Astrocyte (in vitro differentiated cells and primary cell): ENCODE measurements at regions not wholly inside any gene's neighbourhood (a gene's known extent, or its start where the extent isn't known, plus 50 kb on each side); places are given as distances from the start of the nearest gene placed in this dataset.

Experiments used
- DNase-seq: peaks from one replicate; pipeline ENCODE4 v3.0.0-alpha.2; 2010; ENCODE audit warnings: low read depth
- FAIRE-seq: peaks from 2 replicates; lab custom pipeline; 2011; peaks lifted over from hg19 to GRCh38; lab: Jason Lieb, UNC
- H2AFZ ChIP-seq: 2 replicates; pipeline ENCODE4 v1.6.0; 2012; ENCODE audit warnings: low read depth, low read length, inconsistent platforms
- H3K27ac ChIP-seq: 2 replicates; pipeline ENCODE4 v1.5.1; 2011; ENCODE audit warnings: low read depth, low read length, inconsistent platforms
- H3K27me3 ChIP-seq: 2 replicates; pipeline ENCODE4 v1.6.0; 2011; ENCODE audit warnings: low read length, inconsistent platforms; ENCODE audit not compliant: insufficient read depth
- H3K36me3 ChIP-seq: 2 replicates; pipeline ENCODE4 v1.5.1; 2011; ENCODE audit warnings: low read length, inconsistent platforms; ENCODE audit not compliant: insufficient read depth
- H3K4me1 ChIP-seq: 2 replicates; pipeline ENCODE4 v1.5.1; 2011; ENCODE audit warnings: low read length, inconsistent platforms; ENCODE audit not compliant: insufficient read depth
- H3K4me2 ChIP-seq: 2 replicates; pipeline ENCODE4 v1.6.0; 2012; ENCODE audit warnings: low read length, inconsistent platforms
- H3K4me3 ChIP-seq: 2 replicates; pipeline ENCODE4 v1.5.1; 2011; ENCODE audit warnings: low read depth, mild to moderate bottlenecking, low read length, inconsistent platforms; ENCODE audit not compliant: insufficient read depth
- H3K79me2 ChIP-seq: 2 replicates; pipeline ENCODE4 v1.6.0; 2012; ENCODE audit warnings: mild to moderate bottlenecking, low read length, inconsistent platforms; ENCODE audit not compliant: insufficient read depth
- H3K9ac ChIP-seq: 2 replicates; pipeline ENCODE4 v1.6.0; 2012; ENCODE audit warnings: mild to moderate bottlenecking, low read length, inconsistent platforms
- H3K9me3 ChIP-seq: 2 replicates; pipeline ENCODE4 v1.5.1; 2012; ENCODE audit warnings: low read depth, mild to moderate bottlenecking, low read length, inconsistent platforms; ENCODE audit not compliant: insufficient read depth
- H4K20me1 ChIP-seq: 2 replicates; pipeline ENCODE4 v1.6.0; 2012; ENCODE audit warnings: low read length, inconsistent platforms; ENCODE audit not compliant: insufficient read depth
- H3K27ac Mint-ChIP-seq: one replicate; pipeline ENCODE4 v1.8.0; 2021; ENCODE audit warnings: mild to moderate bottlenecking, mixed read lengths; ENCODE audit not compliant: unreplicated experiment
- H3K27me3 Mint-ChIP-seq: one replicate; pipeline ENCODE4 v1.8.0; 2021; ENCODE audit warnings: low read depth, mixed read lengths; ENCODE audit not compliant: unreplicated experiment
- H3K36me3 Mint-ChIP-seq: one replicate; pipeline ENCODE4 v1.8.0; 2021; ENCODE audit warnings: low read depth, mixed read lengths; ENCODE audit not compliant: unreplicated experiment
- H3K4me1 Mint-ChIP-seq: one replicate; pipeline ENCODE4 v1.8.0; 2021; ENCODE audit warnings: low read depth, mixed read lengths; ENCODE audit not compliant: unreplicated experiment
- H3K4me3 Mint-ChIP-seq: one replicate; pipeline ENCODE4 v1.8.0; 2021; ENCODE audit warnings: mild to moderate bottlenecking, moderate library complexity, mixed read lengths; ENCODE audit not compliant: unreplicated experiment
- H3K9me3 Mint-ChIP-seq: one replicate; pipeline ENCODE4 v1.8.0; 2021; ENCODE audit warnings: mild to moderate bottlenecking, mixed read lengths; ENCODE audit not compliant: unreplicated experiment
- EZH2 ChIP-seq: IDR thresholded peaks from 2 replicates; pipeline ENCODE4 v1.6.1; 2012; ENCODE audit warnings: mild to moderate bottlenecking, low read length, inconsistent platforms; ENCODE audit not compliant: insufficient read depth
- TF ChIP-seq, protein P1 (sequence below): IDR thresholded peaks from 2 replicates; pipeline ENCODE4 v1.5.1; 2011; ENCODE audit warnings: low read depth, mild to moderate bottlenecking, inconsistent platforms, low read length, moderate library complexity; ENCODE audit not compliant: insufficient read depth

DNA sequence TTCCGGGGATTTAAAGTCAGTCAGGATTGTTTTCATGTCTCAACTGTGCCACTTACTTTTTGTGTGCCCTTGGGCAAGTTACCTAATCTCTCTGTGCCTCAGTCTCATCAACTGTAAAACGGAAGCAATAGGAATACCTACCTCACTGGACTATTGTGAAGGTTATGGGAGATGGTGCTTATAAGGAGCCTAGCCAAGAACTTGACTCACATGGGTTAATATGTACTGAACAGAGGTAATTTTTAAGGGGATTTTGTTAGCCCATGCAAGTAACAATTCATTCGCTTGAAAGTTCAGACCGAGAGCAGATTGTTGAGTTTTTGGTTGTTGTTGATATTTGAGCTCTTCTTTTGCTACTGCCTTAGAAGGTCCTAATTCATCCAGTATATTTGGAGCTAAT lies 202.9 kb downstream of the ZNF365 start:
- H3K79me2 ChIP-seq = no peaks in the 10 kb centered on the region
- peaks cover 20% of the 10 kb centered on the region for H3K4me1 ChIP-seq
- no peak for TF ChIP-seq EZH2
- TF ChIP-seq, protein P1, sequence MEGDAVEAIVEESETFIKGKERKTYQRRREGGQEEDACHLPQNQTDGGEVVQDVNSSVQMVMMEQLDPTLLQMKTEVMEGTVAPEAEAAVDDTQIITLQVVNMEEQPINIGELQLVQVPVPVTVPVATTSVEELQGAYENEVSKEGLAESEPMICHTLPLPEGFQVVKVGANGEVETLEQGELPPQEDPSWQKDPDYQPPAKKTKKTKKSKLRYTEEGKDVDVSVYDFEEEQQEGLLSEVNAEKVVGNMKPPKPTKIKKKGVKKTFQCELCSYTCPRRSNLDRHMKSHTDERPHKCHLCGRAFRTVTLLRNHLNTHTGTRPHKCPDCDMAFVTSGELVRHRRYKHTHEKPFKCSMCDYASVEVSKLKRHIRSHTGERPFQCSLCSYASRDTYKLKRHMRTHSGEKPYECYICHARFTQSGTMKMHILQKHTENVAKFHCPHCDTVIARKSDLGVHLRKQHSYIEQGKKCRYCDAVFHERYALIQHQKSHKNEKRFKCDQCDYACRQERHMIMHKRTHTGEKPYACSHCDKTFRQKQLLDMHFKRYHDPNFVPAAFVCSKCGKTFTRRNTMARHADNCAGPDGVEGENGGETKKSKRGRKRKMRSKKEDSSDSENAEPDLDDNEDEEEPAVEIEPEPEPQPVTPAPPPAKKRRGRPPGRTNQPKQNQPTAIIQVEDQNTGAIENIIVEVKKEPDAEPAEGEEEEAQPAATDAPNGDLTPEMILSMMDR = no peak
- H3K4me3 ChIP-seq = no peak overlapping the region
- no peak for FAIRE-seq
- H3K9me3 ChIP-seq = no peaks in the 10 kb centered on the region
- peak overlapping the region; percentile 32 for H3K4me2 ChIP-seq
- no peaks in the 10 kb centered on the region for H3K36me3 ChIP-seq
- H4K20me1 ChIP-seq = no peaks in the 10 kb centered on the region
- no peaks in the 10 kb centered on the region for H3K27me3 ChIP-seq
- H3K36me3 Mint-ChIP-seq = no peaks in the 10 kb centered on the region
- DNase-seq = no peak
- peaks cover 51% of the 10 kb centered on the region for H3K4me1 Mint-ChIP-seq
- peak overlapping the region; percentile 1 for H3K27ac ChIP-seq
- H2AFZ ChIP-seq = no peak overlapping the region
- no peaks in the 10 kb centered on the region for H3K27me3 Mint-ChIP-seq
- peaks cover 1% of the 10 kb centered on the region for H3K9me3 Mint-ChIP-seq
- no peak overlapping the region for H3K9ac ChIP-seq
- peak overlapping the region; percentile 94 for H3K27ac Mint-ChIP-seq
- H3K4me3 Mint-ChIP-seq = no peak overlapping the region

DNA sequence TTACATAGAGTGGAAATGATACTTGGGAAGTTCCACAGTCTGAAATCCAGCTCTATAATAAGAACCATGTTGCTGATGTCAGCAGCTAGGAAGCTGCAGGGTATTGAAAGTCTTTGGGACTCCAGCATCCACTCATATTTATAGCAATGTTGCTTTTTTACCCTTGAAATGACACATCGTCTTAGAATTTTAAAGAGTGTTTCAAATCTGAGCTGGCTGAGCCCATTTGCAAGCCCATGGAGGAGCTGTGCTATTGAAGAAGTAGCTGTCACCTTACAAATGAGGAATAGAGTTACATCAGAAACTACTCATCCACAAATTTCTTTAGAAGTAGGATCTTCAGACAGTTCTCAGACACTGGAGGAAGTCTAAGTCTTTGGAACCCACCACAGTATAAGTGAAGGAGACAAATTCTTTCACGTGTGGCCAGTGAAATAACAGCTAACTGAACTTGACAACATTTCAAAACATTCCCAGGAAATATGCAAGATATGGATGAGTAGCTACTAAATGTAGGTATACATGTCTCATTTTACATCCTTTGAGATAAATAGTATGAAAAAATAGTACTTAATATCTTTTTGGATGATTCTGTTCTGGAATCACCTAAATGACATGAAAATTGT lies 203.6 kb downstream of the ZNF365 start:
- peak overlapping the region; percentile 94 for H3K27ac Mint-ChIP-seq
- no peaks in the 10 kb centered on the region for H4K20me1 ChIP-seq
- peak overlapping the region; percentile 32 for H3K4me2 ChIP-seq
- DNase-seq = peak; percentile 91
- peaks cover 4% of the 10 kb centered on the region for H3K9me3 Mint-ChIP-seq
- no peak for TF ChIP-seq EZH2
- TF ChIP-seq, protein P1 = no peak
- H2AFZ ChIP-seq = no peak overlapping the region
- no peaks in the 10 kb centered on the region for H3K79me2 ChIP-seq
- H3K4me3 ChIP-seq = no peak overlapping the region
- FAIRE-seq = peak; percentile 74
- no peaks in the 10 kb centered on the region for H3K27me3 Mint-ChIP-seq
- H3K4me3 Mint-ChIP-seq = no peak overlapping the region
- H3K36me3 ChIP-seq = no peaks in the 10 kb centered on the region
- peaks cover 27% of the 10 kb centered on the region for H3K4me1 ChIP-seq
- peaks cover 53% of the 10 kb centered on the region for H3K4me1 Mint-ChIP-seq
- H3K36me3 Mint-ChIP-seq = no peaks in the 10 kb centered on the region
- H3K9me3 ChIP-seq = no peaks in the 10 kb centered on the region
- H3K9ac ChIP-seq = no peak overlapping the region
- peak overlapping the region; percentile 19 for H3K27ac ChIP-seq
- H3K27me3 ChIP-seq = no peaks in the 10 kb centered on the region

DNA sequence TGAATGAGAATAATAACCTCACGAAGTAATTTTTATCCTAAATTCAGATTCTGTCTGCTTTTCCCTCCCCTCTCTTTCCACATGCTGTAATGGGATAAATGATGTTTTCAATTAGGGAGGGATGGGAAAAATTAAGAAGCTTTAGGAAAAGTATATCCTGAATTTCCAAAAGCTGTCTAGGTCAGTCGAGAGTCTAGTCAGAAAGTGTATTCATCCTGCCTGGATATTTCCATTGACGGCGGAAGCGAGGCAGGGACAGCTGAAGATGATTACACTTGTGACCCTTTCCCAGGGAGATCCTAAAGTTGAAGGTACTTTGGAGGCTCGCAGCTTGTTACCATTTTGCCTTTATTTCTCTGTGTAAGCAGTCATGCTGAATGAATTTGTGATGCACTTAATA lies 204.1 kb downstream of the ZNF365 start:
- H3K9ac ChIP-seq = no peak overlapping the region
- no peaks in the 10 kb centered on the region for H3K79me2 ChIP-seq
- Mint-ChIP-seq H3K27me3 (no peaks in the 10 kb centered on the region), H3K27ac (peak overlapping the region; percentile 94), H3K4me3 (peak overlapping the region; percentile 40), H3K36me3 (no peaks in the 10 kb centered on the region), H3K4me1 (peaks cover 59% of the 10 kb centered on the region), H3K9me3 (peaks cover 4% of the 10 kb centered on the region)
- FAIRE-seq (no peak), DNase-seq (no peak)
- H3K4me3 ChIP-seq = no peak overlapping the region
- H3K36me3 ChIP-seq = no peaks in the 10 kb centered on the region
- peak overlapping the region; percentile 19 for H3K27ac ChIP-seq
- no peaks in the 10 kb centered on the region for H3K9me3 ChIP-seq
- TF ChIP-seq EZH2 = no peak
- TF ChIP-seq, protein P1 = no peak
- peak overlapping the region; percentile 32 for H3K4me2 ChIP-seq
- no peaks in the 10 kb centered on the region for H4K20me1 ChIP-seq
- H3K4me1 ChIP-seq = peaks cover 32% of the 10 kb centered on the region
- no peak overlapping the region for H2AFZ ChIP-seq
- H3K27me3 ChIP-seq = no peaks in the 10 kb centered on the region
